HepG2 (cell line): ENCODE measurements at regions not wholly inside any gene's neighbourhood (a gene's known extent, or its start where the extent isn't known, plus 50 kb on each side); places are given as distances from the start of the nearest gene placed in this dataset.
A peak's percentile ranks its signal among the peaks of the same experiment; 100 is the strongest.

Experiments used
- DPF2 ChIP-seq: sonication (generic); formaldehyde crosslinking; IDR thresholded peaks from 2 replicates; pipeline ENCODE4 v1.4.0; 2020; ENCODE audit warnings: mild to moderate bottlenecking, low read depth, missing genetic modification reagents, borderline replicate concordance
- GABPB1 ChIP-seq: IDR thresholded peaks from 2 replicates; pipeline ENCODE4 v1.6.1; 2016; ENCODE audit warnings: mild to moderate bottlenecking, missing genetic modification reagents, moderate library complexity, missing compliant biosample characterization
- HOXA3 ChIP-seq: sonication (generic); formaldehyde crosslinking; IDR thresholded peaks from 2 replicates; pipeline ENCODE4 v1.5.0; 2020; ENCODE audit warnings: missing genetic modification reagents
- KDM1A ChIP-seq: IDR thresholded peaks from 2 replicates; pipeline ENCODE4 v1.6.1; 2016; ENCODE audit warnings: missing compliant biosample characterization
- PHF21A ChIP-seq: sonication (generic); formaldehyde crosslinking; IDR thresholded peaks from 2 replicates; pipeline ENCODE4 v1.5.0; 2020; ENCODE audit warnings: mild to moderate bottlenecking, missing genetic modification reagents
- PRPF4 ChIP-seq: fragments of 200-400 bp; formaldehyde crosslinking; IDR thresholded peaks from 2 replicates; pipeline ENCODE4 v1.6.1; 2016; ENCODE audit warnings: low read length, low read depth; ENCODE audit not compliant: poor library complexity, severe bottlenecking
- ZBTB8A ChIP-seq: sonication (generic); formaldehyde crosslinking; IDR thresholded peaks from 2 replicates; pipeline ENCODE4 v1.4.0; 2020; ENCODE audit warnings: mild to moderate bottlenecking, low read depth, missing genetic modification reagents, borderline replicate concordance
- ZNF121 ChIP-seq: sonication (generic); formaldehyde crosslinking; IDR thresholded peaks from 2 replicates; pipeline ENCODE4 v1.5.0; 2020; ENCODE audit warnings: mild to moderate bottlenecking, missing genetic modification reagents
- ZNF17 ChIP-seq: sonication (generic); formaldehyde crosslinking; IDR thresholded peaks from 2 replicates; pipeline ENCODE4 v1.5.0; 2020; ENCODE audit warnings: mild to moderate bottlenecking, missing genetic modification reagents
- ZNF207 ChIP-seq: fragments of 450-650 bp; IDR thresholded peaks from 2 replicates; pipeline ENCODE4 v1.6.1; 2016; ENCODE audit warnings: antibody characterized with exemption, borderline replicate concordance
- ZNF253 ChIP-seq: sonication (generic); formaldehyde crosslinking; IDR thresholded peaks from 2 replicates; pipeline ENCODE4 v1.8.0; 2022; ENCODE audit warnings: mild to moderate bottlenecking, missing genetic modification reagents, borderline replicate concordance
- ZNF30 ChIP-seq: sonication (generic); formaldehyde crosslinking; IDR thresholded peaks from 2 replicates; pipeline ENCODE4 v1.5.0; 2020; ENCODE audit warnings: mild to moderate bottlenecking, missing genetic modification reagents
- ZNF33B ChIP-seq: sonication (generic); formaldehyde crosslinking; IDR thresholded peaks from 2 replicates; pipeline ENCODE4 v1.5.1; 2020; ENCODE audit warnings: mild to moderate bottlenecking, missing genetic modification reagents
- ZNF407 ChIP-seq: sonication (generic); formaldehyde crosslinking; IDR thresholded peaks from one replicate; pipeline ENCODE4 v1.5.1; 2020; ENCODE audit warnings: mild to moderate bottlenecking, missing genetic modification reagents; ENCODE audit errors: not compliant biosample characterization
- ZNF431 ChIP-seq: sonication (generic); formaldehyde crosslinking; IDR thresholded peaks from 2 replicates; pipeline ENCODE4 v1.9.0; 2022; ENCODE audit warnings: missing genetic modification reagents, low read depth, mild to moderate bottlenecking, borderline replicate concordance
- ZNF670 ChIP-seq: sonication (generic); formaldehyde crosslinking; IDR thresholded peaks from 2 replicates; pipeline ENCODE4 v1.8.0; 2022; ENCODE audit warnings: mild to moderate bottlenecking, missing genetic modification reagents, borderline replicate concordance
- TF ChIP-seq, protein P1 (sequence below): sonication (generic); formaldehyde crosslinking; IDR thresholded peaks from 2 replicates; pipeline ENCODE4; 2020; ENCODE audit warnings: missing genetic modification reagents, mild to moderate bottlenecking, borderline replicate concordance
- TF ChIP-seq, protein P2 (sequence below): sonication (generic); formaldehyde crosslinking; IDR thresholded peaks from 2 replicates; pipeline ENCODE4 v1.8.0; 2022; ENCODE audit warnings: mild to moderate bottlenecking, missing genetic modification reagents, moderate library complexity

- TF ChIP-seq, protein P1, sequence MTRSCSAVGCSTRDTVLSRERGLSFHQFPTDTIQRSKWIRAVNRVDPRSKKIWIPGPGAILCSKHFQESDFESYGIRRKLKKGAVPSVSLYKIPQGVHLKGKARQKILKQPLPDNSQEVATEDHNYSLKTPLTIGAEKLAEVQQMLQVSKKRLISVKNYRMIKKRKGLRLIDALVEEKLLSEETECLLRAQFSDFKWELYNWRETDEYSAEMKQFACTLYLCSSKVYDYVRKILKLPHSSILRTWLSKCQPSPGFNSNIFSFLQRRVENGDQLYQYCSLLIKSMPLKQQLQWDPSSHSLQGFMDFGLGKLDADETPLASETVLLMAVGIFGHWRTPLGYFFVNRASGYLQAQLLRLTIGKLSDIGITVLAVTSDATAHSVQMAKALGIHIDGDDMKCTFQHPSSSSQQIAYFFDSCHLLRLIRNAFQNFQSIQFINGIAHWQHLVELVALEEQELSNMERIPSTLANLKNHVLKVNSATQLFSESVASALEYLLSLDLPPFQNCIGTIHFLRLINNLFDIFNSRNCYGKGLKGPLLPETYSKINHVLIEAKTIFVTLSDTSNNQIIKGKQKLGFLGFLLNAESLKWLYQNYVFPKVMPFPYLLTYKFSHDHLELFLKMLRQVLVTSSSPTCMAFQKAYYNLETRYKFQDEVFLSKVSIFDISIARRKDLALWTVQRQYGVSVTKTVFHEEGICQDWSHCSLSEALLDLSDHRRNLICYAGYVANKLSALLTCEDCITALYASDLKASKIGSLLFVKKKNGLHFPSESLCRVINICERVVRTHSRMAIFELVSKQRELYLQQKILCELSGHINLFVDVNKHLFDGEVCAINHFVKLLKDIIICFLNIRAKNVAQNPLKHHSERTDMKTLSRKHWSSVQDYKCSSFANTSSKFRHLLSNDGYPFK (CRISPR knock-in tag): no peak
- TF ChIP-seq PRPF4 (no peak), HOXA3 (no peak), ZBTB8A (no peak), GABPB1 (CRISPR knock-in tag) (no peak), ZNF17 (CRISPR knock-in tag) (no peak), ZNF207 (no peak), PHF21A (CRISPR knock-in tag) (no peak), ZNF407 (CRISPR knock-in tag) (no peak), ZNF33B (CRISPR knock-in tag) (no peak), ZNF670 (CRISPR knock-in tag) (no peak), ZNF431 (CRISPR knock-in tag) (no peak), KDM1A (CRISPR knock-in tag) (peak; percentile 79; the same call in 1 of the 2 replicates), ZNF253 (CRISPR knock-in tag) (no peak), ZNF121 (CRISPR knock-in tag) (no peak), DPF2 (CRISPR knock-in tag) (no peak), ZNF30 (CRISPR knock-in tag) (no peak)
- TF ChIP-seq, protein P2, sequence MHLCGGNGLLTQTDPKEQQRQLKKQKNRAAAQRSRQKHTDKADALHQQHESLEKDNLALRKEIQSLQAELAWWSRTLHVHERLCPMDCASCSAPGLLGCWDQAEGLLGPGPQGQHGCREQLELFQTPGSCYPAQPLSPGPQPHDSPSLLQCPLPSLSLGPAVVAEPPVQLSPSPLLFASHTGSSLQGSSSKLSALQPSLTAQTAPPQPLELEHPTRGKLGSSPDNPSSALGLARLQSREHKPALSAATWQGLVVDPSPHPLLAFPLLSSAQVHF (CRISPR knock-in tag): no peak
Observed at GRCh38 chr2:62578803-62579640, 73.0 kb upstream of the TMEM17 start (continued).
